SHP77 treated with DMSO at 0.1 percent for 48 hours (cell line): ENCODE measurements at regions not wholly inside any gene's neighbourhood (a gene's known extent, or its start where the extent isn't known, plus 50 kb on each side); places are given as distances from the start of the nearest gene placed in this dataset.
"Not testable (repeated sequence)": the region's sequence is repeated elsewhere in the genome, so short reads cannot be mapped to it uniquely, and the experiment has no call there.

ENCODE experiments used
- DNase-seq: peaks from one replicate; lab custom pipeline; 2025; lab: John Stamatoyannopoulos, UW

DNA sequence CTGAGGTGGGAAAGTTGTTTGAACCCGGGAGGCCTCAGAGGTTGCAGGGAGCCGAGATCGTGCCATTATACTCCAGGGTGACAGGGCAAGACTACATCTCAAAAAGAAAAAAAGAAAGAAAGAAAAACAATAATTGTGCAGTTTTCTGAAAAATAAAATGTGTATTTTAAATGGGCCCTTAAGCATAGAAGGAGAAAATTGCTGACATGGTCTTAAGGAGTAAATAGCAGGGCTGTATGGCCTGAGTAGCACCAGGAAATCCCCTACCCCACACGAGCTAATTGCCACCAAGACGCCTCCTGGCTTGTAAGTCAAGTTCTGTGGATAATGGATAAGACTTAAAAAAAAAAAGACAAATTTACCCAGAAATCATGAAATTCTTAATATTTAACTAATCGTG is 271.4 kb upstream of the NCKAP5 start:
- no peak for DNase-seq

DNA sequence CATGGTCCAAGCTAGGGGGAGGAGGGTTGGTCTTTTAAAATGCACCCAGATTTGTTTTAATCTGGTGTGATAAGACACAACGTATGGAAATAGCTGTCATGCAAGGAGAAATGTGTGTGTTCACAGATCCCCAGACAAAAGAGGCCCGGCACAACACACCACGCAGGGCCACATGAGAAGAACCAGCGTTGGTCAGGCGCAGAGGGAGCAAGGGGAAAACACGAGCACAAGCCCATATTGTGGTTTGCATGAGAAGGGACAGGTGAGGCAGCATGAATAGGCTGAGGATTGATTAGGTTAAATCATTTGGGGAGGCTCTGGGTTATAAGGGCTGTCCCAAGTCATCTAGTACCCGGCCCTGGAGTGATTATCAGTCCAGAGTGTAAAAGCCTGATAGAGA is 272.5 kb upstream of the NCKAP5 start:
- DNase-seq = no peak

DNA sequence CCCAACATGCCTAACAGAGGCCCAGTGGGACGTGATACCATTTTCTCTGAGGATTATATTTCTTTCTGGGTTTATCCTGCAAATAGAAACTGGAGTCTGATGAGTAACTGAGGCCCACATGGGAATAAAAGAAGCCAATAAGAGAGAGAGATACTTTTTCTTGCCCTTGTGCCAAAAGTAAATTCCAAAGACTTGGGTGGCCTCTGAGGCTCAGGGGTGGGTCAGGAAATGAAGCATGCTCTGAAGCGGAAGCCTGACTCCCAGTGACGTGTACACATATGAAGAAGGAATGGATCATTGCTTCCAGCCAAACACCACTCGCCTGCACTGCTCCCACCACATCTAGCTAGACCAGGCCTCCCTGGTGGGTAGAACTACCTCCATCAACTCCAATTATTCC is 273.6 kb upstream of the NCKAP5 start:
- DNase-seq = no peak

DNA sequence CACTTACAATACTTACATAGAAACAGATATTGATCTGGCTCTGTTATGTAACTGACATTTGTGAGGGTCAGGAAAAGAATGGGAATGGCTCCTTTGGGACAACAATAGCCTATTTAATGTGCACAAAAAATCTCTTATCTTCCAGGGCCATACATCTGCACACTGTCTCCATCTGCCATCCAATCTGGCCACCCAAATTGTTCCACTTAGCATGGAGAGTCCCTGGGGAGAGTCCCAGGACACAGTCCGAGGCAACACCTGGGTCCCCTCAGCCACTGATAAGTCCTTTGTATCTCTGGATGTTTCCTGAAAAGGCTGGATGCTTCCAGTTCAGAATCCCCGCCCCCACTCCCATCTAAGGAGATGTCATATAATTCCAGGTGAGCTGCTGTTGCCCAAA is 274.2 kb upstream of the NCKAP5 start:
- DNase-seq = no peak

DNA sequence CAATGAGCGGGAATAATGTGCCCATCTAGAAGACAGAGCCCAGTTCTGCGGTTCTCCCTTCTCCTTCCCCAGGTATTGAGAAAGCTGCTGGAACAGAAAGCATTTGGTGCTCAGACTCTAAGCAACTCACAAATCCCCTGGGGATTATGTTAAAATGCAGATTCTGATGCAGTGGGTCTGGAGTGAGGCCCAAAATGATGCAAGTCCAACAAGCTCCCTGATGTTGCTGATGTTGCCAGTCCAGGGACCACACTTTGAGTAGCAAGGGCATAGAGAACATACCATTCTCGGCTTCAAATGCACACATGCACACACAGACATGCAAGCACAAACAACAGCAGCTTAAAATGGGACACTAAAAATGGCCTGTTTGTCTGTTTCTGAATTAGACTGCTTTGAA is 274.8 kb upstream of the NCKAP5 start:
- no peak for DNase-seq

DNA sequence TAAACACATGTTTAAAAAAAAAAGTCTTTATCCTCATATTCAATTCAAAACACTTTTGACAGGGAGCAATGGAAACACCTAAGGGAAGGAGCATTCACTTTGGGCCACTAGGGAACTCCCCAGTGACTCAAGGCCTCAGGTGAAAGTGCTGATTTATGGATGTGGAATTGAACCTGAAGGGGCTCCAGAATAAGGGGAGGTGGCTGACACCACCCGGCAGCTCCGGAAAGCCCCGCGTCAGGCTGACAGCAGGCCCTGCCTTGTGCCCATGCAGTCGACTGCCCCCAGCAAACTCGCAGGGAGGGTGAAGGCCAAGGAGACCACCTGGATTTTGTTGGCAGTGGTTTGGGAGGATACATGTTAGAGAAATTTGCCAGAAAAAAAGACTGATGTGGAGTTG is 275.3 kb upstream of the NCKAP5 start:
- DNase-seq = no peak

DNA sequence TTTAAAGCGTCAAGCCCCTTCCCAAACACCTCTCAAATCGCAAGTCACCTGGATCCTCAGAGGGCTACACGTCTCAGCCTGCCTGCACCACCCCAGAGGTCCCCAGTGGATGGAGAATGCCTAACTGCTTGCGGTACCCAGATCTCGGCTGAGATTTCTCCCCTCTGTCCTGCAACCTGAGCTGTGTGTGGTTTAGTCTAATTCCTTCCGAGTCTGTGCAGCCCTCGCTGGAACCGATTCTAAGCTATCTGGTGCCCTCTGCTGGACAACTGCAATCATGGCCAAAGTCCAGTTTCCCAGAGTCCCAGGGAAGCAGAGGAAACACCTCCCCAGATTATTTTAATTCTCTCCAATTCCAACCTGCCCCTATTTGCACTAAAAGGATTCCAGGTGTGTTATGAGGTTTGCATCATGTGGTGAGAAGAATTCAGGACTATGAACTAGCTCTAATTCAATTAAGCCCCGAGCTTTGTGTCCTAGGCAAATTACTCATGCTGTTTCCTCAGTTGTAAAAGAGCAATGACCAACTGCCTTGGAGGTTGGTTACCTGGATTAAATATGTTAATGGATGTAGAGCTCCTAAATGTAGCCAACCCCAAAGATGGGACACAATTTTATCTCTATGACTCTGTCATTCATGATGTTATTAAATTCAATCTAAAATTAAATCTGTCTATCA is 276.1 kb upstream of the NCKAP5 start:
- DNase-seq = peak; percentile 5

DNA sequence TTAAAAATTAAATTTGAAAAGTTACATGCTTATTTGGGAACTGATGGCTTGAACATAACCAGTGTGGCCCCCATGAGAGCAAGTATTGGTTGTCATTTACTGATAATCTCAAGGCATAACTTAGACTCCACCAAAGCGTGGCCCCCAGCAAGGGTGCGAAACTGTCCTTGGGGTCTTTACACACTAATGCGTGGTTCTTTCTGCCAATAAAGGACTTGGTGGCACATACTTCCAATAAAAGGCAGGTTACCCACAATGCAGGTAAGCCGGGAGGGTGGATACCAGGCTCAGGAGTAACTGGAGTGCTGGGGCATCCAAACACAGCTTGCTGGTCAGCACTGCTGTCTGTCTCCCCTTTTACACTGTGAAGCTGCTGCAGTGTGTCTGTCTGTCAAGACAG is 278.2 kb upstream of the NCKAP5 start:
- DNase-seq = no peak

DNA sequence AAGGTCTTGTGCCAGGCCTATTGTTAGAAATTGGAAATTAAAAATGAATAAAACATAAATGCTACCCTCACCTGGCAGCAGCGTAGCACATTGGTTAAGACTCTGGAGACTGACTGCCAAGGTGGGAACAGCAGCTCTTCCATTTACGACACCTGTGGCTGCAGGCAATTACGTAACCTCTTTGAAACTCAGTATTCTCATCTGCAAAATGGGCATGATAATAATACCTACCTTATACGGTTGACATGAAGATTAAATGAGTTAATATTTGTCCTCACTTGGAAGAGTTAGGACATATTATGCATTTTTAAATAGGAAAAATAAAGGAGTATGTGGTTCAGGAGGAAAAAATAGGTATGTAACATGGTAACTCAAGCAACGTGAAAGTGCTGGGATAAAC is 279.3 kb upstream of the NCKAP5 start:
- no peak for DNase-seq

DNA sequence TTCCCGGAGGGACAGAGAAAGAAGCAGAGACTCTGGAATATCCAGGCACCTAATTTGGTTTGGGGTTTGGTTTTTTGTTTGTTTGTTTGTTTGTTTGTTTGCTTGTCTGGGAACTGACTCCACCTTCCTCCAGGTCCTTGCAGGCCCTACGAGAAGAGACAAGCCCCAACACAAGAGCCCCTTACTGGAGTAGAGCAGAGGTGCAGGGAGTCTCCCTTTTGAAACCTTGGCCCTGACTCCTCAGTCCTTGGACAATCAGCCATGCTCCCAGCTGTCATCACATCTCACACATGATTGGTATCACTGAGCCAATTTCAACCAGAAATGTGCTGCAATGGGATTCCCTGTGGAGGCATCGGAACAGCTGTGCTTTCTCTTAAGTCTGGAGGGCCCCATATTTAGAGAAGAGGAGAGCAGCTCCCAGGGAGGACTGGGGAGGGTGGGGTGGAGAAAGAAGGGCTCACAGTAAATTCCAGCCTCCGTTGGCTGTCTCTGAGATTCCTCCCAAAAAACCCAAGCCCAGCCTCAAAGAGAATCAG is 279.9 kb upstream of the NCKAP5 start:
- no peak for DNase-seq

DNA sequence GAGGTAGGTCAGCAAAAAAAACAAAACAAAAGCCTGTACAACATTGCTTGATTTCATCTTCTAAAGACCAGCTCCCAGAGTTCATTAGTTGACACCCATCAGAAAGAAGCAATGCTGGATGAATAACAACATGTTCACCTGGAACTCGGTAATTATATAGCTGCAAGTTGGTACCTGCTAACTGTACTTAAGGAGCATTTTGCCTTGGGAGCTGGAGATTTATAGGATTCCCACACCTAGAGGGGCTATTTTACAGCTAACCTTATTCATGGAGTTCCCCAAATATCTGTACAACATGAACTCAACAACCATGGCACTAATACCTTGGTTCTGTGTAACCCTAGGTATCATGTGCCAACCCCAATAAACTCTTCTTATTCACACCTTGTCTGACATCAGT is 281.1 kb upstream of the NCKAP5 start:
- no peak for DNase-seq

DNA sequence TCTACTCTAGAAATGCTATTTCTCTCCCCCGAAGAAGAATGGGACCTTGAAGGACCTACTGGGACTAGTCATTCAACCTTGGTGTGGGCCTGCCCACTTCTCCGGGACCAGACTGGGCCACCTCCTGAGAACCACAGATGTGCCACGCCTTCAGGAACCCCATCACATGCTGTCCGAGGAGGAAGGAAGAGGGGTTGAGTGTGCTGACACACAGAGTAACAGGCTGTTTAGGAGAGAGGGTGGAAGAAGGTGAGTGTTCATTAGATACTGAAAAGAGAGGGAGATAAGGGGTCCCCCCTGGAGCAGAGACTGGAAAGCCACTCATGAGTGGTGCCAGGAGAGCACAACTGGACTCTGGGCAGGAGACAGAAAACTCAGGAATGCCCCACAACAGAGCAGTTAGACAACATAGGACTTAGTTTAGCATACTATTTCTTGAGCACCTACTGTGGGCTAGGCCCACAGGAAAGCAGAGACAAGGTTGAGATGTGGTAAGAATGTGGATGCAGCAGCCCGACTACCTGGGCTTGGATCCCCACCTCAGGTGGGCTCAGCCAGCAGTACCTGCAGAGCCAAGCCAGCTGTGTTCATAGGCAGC is 286.4 kb upstream of the NCKAP5 start:
- no peak for DNase-seq

DNA sequence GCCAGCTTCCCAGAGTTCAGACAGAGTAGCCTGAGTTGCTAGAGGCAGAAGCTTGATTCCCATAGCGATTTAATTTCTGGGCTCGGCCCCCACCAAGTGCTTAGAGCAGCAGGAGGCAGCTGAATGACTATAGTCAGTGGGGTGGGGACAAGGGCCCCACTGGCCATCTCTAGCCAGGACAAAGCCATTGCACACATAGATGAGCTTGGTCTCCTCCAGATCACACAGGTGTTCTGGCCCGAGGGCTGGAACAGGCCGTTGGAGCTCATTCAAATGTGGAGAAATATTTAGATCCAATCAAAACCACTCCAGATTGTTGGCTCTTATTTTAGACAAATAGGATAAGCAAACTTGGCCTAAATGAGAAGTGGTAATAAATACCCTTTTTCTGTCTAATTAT is 287.3 kb upstream of the NCKAP5 start:
- no peak for DNase-seq

DNA sequence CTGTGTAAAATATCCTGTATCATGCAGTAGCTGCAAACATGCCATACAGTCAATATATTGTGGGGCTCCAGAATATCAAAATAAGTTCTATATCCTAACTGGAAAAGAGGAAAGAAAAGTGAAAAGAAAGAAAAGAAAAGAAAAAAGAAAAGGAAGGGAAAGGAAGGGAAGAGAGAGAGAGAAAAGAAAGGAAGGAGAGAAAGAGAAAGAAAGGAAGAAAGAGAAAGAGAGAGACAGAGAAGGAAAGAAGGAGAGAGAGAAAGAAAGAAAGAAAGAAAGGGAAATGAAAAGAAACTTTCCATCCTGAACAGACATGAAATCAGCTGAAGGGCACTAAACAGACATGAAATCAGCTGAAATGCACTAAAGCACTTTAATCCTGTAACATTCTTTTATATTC is 288.4 kb upstream of the NCKAP5 start:
- DNase-seq = no peak

DNA sequence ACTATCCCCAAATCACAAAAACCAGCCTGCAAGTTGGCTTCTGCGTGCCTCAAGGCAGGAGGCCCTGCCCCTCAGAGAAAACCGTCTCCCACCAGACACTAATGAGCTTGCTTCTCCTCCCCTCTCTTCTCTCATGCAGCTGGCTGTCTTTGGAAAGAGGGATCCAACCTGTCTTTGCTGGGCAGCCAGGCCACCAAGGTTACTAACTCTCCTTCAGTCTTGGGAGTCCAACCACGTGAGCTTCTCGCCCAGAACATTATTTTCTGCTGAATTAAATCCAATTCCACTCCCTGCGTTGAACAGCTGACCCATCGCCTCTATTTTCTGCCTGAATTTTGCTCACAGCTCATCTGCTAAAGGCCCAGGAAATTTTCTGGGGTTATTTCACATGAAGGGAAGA is 291.3 kb upstream of the NCKAP5 start:
- DNase-seq = no peak

DNA sequence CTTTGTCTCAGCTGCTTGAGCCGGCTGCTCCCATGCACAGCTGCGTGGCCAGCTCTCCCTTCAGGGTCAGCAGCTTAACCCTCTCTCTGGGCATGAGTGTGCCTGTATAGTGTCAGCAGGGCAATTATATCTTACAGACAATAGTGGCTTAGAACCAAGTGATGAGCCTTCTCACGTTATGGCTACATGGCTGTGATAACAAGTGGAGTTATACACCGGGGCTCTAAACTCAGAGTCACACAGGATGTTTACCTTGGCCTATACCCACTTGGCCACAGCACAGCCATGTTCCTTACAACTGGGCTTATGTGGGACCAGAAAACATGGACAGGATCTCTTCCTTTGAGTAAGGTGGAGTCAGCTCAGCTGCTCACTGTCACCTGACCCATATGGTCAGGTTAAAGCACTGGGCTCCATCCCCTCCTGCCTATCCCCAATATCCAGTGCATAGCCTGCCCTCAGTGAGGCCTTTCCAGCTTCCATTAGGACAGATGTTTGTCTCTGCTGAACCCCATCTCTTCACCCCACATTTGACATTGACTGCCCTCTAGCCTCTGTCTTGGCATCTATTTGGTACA is 294.2 kb upstream of the NCKAP5 start:
- no peak for DNase-seq

DNA sequence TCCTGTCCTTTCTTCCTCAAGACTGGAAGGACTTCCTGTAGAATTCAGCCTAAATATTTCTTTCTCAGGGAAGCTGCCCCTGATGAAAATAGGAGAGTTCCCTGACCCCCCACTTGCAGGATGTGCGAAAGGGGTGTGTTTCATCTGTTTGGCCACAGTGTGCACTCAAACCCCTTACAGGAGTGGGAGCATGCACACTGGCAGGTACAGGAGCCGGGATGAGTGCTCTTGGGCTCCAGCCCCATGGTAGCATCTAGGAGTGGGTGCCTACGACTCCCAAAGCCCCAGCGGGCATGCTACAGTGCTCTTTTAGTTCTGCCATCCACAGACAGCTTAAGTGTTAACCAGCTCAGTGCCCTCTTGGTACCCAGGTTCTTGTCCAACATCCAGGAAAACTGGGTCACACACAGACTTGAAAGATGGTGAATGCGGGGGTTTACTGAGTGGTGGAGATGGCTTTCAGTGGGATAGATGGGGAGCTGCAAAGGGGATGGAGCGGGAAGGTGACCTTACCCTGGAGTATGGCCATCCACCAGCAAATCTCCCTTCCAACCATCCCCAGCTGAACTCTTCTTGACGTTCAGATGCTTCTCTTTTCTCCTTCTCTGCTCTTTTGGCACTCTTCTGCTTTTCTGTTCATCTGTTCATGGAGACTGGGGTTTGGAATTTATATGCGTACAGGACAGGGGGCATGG is 295.0 kb upstream of the NCKAP5 start:
- DNase-seq = no peak

DNA sequence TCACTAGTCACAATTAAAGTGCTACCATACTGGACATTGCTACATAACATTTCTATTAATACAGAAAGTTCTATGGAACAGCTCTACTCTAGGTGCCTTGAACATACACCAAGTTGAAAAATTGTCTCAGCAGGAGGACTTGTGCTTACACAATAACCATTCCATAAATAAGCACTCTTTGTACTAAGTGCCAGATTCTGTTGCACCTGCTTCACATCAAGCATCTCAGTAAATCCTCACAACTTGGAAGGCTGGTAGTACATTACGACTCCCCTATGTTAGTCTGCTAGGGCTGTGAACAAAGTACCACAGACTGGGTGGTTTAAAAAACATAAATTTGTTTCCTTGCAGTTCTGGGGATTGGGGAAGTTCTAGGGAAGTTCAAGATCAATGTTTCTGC is 296.9 kb upstream of the NCKAP5 start:
- no peak for DNase-seq

DNA sequence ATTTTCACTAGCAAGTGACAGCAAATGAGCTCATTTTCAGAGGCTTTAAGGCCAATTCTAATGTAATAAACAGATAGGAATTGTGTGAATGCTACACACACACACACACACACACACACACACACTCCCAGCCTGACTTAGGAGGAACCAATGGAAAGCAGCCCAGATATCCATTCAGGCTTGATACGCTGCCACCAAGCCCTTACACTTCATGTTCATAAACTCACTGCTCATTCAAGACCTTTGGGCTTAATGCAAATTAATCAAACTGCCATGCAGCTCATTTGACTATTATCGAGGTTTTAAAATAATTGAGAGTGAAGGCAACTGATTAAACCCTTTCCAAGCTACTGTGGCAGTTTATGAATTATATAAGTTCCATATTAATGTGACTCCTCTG is 298.9 kb upstream of the NCKAP5 start:
- no peak for DNase-seq

DNA sequence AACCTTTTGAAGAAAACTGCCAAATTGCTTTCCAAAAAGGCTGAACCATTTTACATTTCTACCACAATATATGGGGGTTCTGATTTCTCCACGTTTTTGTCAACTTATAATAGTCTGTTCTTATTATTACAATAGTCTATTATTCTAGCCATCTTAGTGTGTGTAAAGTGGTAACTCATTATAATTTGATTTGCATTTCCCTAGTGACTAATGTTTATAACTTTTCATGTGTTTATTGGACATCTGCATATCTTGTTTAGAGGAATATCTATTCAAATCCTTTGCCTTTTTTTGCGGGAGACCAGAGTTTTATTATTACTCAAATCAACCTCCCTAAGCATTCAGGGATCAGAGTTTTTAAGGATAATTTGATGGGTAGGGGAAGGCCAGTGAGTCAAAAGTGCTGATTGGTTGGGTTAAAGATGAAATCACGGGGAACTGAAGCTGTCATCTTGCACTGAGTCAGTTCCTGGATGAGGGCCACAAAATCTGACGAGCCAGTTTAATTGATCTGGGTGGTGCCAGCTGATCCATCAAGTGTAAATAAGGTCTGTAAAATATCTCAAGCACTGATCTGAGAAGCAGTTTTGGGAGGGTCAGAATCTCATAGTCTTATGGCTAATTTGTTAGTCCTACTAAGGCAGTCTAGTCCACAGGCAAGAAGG is 303.4 kb upstream of the NCKAP5 start:
- DNase-seq = no peak

DNA sequence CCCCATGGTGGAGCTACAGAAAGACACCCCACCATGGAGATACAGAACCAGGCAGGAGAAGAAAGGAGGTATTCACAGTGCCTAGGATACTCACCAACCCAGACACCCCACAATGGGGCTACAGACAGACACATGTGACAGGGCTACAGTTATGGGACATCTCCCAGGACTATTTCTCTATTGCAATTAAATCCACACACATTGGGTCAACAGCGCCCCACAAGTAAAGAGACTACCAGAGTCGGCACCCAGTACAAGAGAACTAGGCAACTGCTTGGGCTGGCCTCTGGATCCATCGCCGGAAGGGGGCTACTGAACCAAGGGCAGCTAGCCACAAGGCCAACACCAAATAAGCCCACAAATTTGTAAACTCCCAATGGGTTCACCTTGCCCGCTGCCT is 310.1 kb upstream of the NCKAP5 start:
- no peak for DNase-seq

DNA sequence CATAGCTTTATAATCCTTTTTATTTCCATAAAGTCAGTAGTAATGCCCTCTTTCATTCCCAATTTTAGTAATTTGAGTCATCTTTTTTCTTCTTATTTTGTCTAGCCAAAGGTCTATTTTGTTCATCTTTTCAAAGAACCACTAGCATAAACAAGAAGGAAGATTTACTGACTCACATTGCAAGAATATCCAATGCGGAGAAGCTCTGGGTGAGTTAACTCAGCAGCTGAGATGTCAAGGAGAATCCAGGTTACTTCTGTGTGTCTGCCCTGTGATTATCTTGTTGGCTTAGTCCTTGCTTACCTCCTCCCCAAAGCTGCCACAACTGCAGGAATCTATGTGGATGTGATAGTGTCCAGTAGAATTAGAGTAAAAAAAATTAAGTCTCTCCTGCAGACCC is 311.4 kb upstream of the NCKAP5 start:
- no peak for DNase-seq

DNA sequence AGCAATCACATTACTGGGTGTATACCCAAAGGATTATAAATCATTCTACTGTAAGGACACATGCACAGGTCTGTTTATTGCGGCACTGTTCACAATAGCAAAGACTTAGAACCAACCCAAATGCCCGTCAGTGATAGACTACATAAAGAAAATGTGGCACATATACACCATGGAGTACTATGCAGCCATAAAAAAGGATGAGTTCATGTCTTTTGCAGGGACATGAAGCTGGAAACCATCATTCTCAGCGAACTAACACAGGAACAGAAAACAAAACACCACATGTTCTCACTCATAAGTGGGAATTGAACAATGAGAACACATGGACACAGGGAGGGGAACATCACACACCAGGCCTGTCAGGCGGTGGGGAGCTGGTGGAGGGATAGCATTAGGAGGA is 313.9 kb upstream of the NCKAP5 start:
- DNase-seq = not testable (repeated sequence)
